BJ (cell line): ENCODE measurements at regions not wholly inside any gene's neighbourhood (a gene's known extent, or its start where the extent isn't known, plus 50 kb on each side); places are given as distances from the start of the nearest gene placed in this dataset.
"Not testable (repeated sequence)": the region's sequence is repeated elsewhere in the genome, so short reads cannot be mapped to it uniquely, and the experiment has no call there.

Source experiments
- CTCF ChIA-PET: fragments of 350-600 bp; formaldehyde crosslinking; extraction: SDS; loops from one replicate; lab custom pipeline; 2021; ENCODE audit warnings: antibody characterized with exemption, inconsistent platforms; lab: Yijun Ruan, JAX
- POLR2A ChIA-PET: fragments of 300-600 bp; sonication (Branson Sonifier 250); formaldehyde crosslinking; extraction: SDS; loops from one replicate; lab custom pipeline; 2021; ENCODE audit warnings: antibody characterized with exemption; lab: Charles Lee
- DNase-seq: peaks from one replicate; pipeline ENCODE4 v3.0.0-alpha.2; 2011; ENCODE audit warnings: low read depth
- H3K27me3 ChIP-seq: 2 replicates; pipeline ENCODE4 v1.6.0; 2011; ENCODE audit warnings: low read length; ENCODE audit not compliant: control insufficient read depth, insufficient read depth
- H3K36me3 ChIP-seq: 2 replicates; pipeline ENCODE4 v1.5.1; 2011; ENCODE audit warnings: low read length; ENCODE audit not compliant: control insufficient read depth, insufficient read depth
- H3K4me3 ChIP-seq: 2 replicates; pipeline ENCODE4 v1.5.1; 2011; ENCODE audit warnings: low read depth, mild to moderate bottlenecking, control low read depth, low read length
- CTCF ChIP-seq: IDR thresholded peaks from 2 replicates; pipeline ENCODE4 v1.5.1; 2011; ENCODE audit warnings: low read depth, mild to moderate bottlenecking, control low read depth, inconsistent platforms, low read length, moderate library complexity; ENCODE audit not compliant: insufficient read depth

- H3K4me3 ChIP-seq = no peak overlapping the region
- TF ChIP-seq CTCF = no peak
- no peak for DNase-seq
- POLR2A ChIA-PET = no interaction called here
- CTCF ChIA-PET = no interaction called here
- H3K36me3 ChIP-seq = no peaks in the 10 kb centered on the region
- H3K27me3 ChIP-seq = no peaks in the 10 kb centered on the region
Observed at GRCh38 chr4:57943682-57944081, 833.5 kb upstream of the IGFBP7 start.

GRCh38 chr4:57937326-57937725 lies 827.1 kb upstream of the IGFBP7 start:
- H3K36me3 ChIP-seq, POLR2A ChIA-PET, CTCF ChIA-PET, H3K27me3 ChIP-seq, DNase-seq, H3K4me3 ChIP-seq: not testable (repeated sequence)

GRCh38 chr4:57926311-57926710 lies 816.1 kb upstream of the IGFBP7 start:
- H3K36me3 ChIP-seq = no peaks in the 10 kb centered on the region
- H3K27me3 ChIP-seq = no peaks in the 10 kb centered on the region
- DNase-seq = no peak
- CTCF ChIA-PET = interaction anchor here (1.1 kb wide), 1 partner anchor 9 kb away, joined by 3 read pairs; no protein-coding TSS in a partner anchor
- POLR2A ChIA-PET = no interaction called here
- H3K4me3 ChIP-seq = no peak overlapping the region
- no peak for TF ChIP-seq CTCF

- TF ChIP-seq CTCF = no peak
- ChIA-PET CTCF (no interaction called here), POLR2A (no interaction called here)
- no peak overlapping the region for H3K4me3 ChIP-seq
- no peaks in the 10 kb centered on the region for H3K27me3 ChIP-seq
- DNase-seq = no peak
- no peaks in the 10 kb centered on the region for H3K36me3 ChIP-seq
Observed at GRCh38 chr4:57924951-57925350, 814.8 kb upstream of the IGFBP7 start.

GRCh38 chr4:57916479-57916878 lies 806.3 kb upstream of the IGFBP7 start:
- no peak for TF ChIP-seq CTCF
- POLR2A ChIA-PET = no interaction called here
- DNase-seq = no peak
- H3K4me3 ChIP-seq = no peak overlapping the region
- H3K27me3 ChIP-seq = no peaks in the 10 kb centered on the region
- CTCF ChIA-PET = no interaction called here
- H3K36me3 ChIP-seq = no peaks in the 10 kb centered on the region

- CTCF ChIA-PET = no interaction called here
- no peak for DNase-seq
Observed at GRCh38 chr4:57911203-57911602, 801.0 kb upstream of the IGFBP7 start.

More at GRCh38 chr4:57911203-57911602, 801.0 kb upstream of the IGFBP7 start:
- POLR2A ChIA-PET = no interaction called here
- H3K27me3 ChIP-seq = no peaks in the 10 kb centered on the region
- H3K36me3 ChIP-seq = no peaks in the 10 kb centered on the region
- no peak overlapping the region for H3K4me3 ChIP-seq
- no peak for TF ChIP-seq CTCF
